ENCODE measurements at regions not wholly inside any gene's neighbourhood (a gene's known extent, or its start where the extent isn't known, plus 50 kb on each side); places are given as distances from the start of the nearest gene placed in this dataset.

DNA sequence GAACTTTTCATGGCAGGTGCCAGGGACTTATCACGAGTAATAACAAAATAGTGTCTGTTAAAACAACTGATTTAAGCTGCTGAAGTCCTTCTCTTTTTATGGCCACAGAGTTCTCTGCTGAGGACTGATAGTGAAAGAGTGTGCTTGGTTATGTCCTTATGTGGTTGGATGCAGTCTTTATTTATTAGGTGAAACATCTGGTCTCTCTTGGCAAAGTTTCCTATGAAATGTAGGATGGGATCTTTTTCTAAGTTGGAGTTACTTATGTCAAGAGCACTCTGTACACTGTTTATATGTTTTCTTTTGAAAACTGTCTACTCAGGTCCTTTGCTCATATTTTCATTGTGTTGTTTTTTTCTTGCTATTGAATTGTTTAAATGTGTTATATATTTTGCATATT lies 1816.1 kb upstream of the C9orf72 start:
- H4K8ac ChIP-seq (ENCODE audit: low read depth in 2 of 2, low read length in 2 of 2) = no peak overlapping the region
- H4K91ac ChIP-seq (ENCODE audit: insufficient read depth, low read depth, low read length) = no peak overlapping the region
- H4K20me1 ChIP-seq (ENCODE audit: insufficient read depth, low read length) = no peaks in the 10 kb centered on the region
- no peaks in the 10 kb centered on the region for H3K27me3 ChIP-seq (ENCODE audit: control insufficient read depth, insufficient read depth, low read length)
- no peak overlapping the region for H3K4ac ChIP-seq (ENCODE audit: low read depth, low read length)
- 29% methylated on average over 1 of the region's 1 CpG; no CpG with 5 or more reads in 1 of the 2 experiments for WGBS, 2 experiments (ENCODE audit: extremely low coverage in 2 of 2, insufficient read length in 1 of 2)
- H3K4me2 ChIP-seq (ENCODE audit: low read depth, low read length) = no peak overlapping the region
- no peak overlapping the region for H4K5ac ChIP-seq (ENCODE audit: low read depth, low read length)
- no peaks in the 10 kb centered on the region for H3K9me3 ChIP-seq (ENCODE audit: control insufficient read depth, insufficient read depth, low read length)
- H2AFZ ChIP-seq (replicated peaks; ENCODE audit: low read length, poor library complexity) = no peak overlapping the region
- H3K79me1 ChIP-seq (ENCODE audit: low read depth in 1 of 2, low read length in 2 of 2) = no peaks in the 10 kb centered on the region
- H2BK15ac ChIP-seq (ENCODE audit: low read depth, low read length) = no peak overlapping the region
- ChIA-PET POLR2A (ENCODE audit: unreplicated experiment) (no interaction called here), CTCF (no interaction called here)
- no peak overlapping the region for H2AK5ac ChIP-seq (ENCODE audit: low read depth, low read length)
- in situ Hi-C loops (cut with MboI; ENCODE audit: low sequenced_read_pairs) (no loop called here), intact Hi-C loops (cut with micrococcal nuclease) (no loop called here), dilution Hi-C loops (cut with HindIII; ENCODE audit: low sequenced_read_pairs, unreplicated experiment) (no loop called here)
- H3K27ac ChIP-seq (ENCODE audit: insufficient read depth, low read length) = no peak overlapping the region
- no peak overlapping the region for H3K56ac ChIP-seq (ENCODE audit: extremely low read depth, insufficient read depth, low read length)
- no peak overlapping the region for H3K9ac ChIP-seq (ENCODE audit: low read depth, low read length)
- H3K14ac ChIP-seq (replicated peaks; ENCODE audit: low read depth, low read length) = no peak overlapping the region
- no peaks in the 10 kb centered on the region for H3K4me1 ChIP-seq (ENCODE audit: control insufficient read depth, insufficient read depth, low read length)
- H2BK120ac ChIP-seq (ENCODE audit: low read depth, low read length) = no peak overlapping the region
- no peak for TF ChIP-seq NFE2L2 (IDR thresholded peaks at IDR 0.05; ENCODE audit: low read depth, low read length)
- TF ChIP-seq, protein P1, sequence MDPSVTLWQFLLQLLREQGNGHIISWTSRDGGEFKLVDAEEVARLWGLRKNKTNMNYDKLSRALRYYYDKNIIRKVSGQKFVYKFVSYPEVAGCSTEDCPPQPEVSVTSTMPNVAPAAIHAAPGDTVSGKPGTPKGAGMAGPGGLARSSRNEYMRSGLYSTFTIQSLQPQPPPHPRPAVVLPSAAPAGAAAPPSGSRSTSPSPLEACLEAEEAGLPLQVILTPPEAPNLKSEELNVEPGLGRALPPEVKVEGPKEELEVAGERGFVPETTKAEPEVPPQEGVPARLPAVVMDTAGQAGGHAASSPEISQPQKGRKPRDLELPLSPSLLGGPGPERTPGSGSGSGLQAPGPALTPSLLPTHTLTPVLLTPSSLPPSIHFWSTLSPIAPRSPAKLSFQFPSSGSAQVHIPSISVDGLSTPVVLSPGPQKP (IDR thresholded peaks at IDR 0.05; ENCODE audit: borderline replicate concordance, low read depth, low read length) = no peak
- TF ChIP-seq RFX5 (IDR thresholded peaks at IDR 0.05; ENCODE audit: low read depth, low read length) = no peak
- no peak for TF ChIP-seq CEBPB (IDR thresholded peaks at IDR 0.05; ENCODE audit: low read depth, low read length)
- TF ChIP-seq FOS (IDR thresholded peaks at IDR 0.05; ENCODE audit: low read depth, low read length) = no peak
- no peak for TF ChIP-seq SMC3 (IDR thresholded peaks at IDR 0.05; ENCODE audit: low read depth, low read length)
- ATAC-seq (ENCODE audit: low read depth) (no peak), DNase-seq (no peak)
- no peak overlapping the region for H3K4me3 ChIP-seq (ENCODE audit: insufficient read depth, low read depth, low read length)
- no peaks in the 10 kb centered on the region for H3K9me1 ChIP-seq (ENCODE audit: insufficient read depth, low read length)
- no peak overlapping the region for H3K23ac ChIP-seq (ENCODE audit: low read depth, low read length)
- BruUV-seq (replicated peaks) = no TSS peak
- H3K36me3 ChIP-seq (ENCODE audit: control insufficient read depth, insufficient read depth, low read length) = no peaks in the 10 kb centered on the region
- no peak overlapping the region for H2BK5ac ChIP-seq (ENCODE audit: low read depth, low read length, poor library complexity, severe bottlenecking)
- no peak overlapping the region for H2BK20ac ChIP-seq (ENCODE audit: low read depth, low read length)
- no peak overlapping the region for H2AK9ac ChIP-seq (replicated peaks; ENCODE audit: low read depth, low read length, poor library complexity)
- no peak overlapping the region for H3K18ac ChIP-seq (ENCODE audit: low read depth, low read length)
